SK-N-MC (cell line): ENCODE measurements at regions not wholly inside any gene's neighbourhood (a gene's known extent, or its start where the extent isn't known, plus 50 kb on each side); places are given as distances from the start of the nearest gene placed in this dataset.

ENCODE experiments used
- EZH2 ChIP-seq: fragments of 200-600 bp; sonication (generic); IDR thresholded peaks from one replicate; pipeline ENCODE4 v1.6.1; 2017; ENCODE audit warnings: antibody characterized with exemption
- POLR2AphosphoS5 ChIP-seq: IDR thresholded peaks from 2 replicates; pipeline ENCODE4 v1.6.1; 2012; ENCODE audit warnings: mild to moderate bottlenecking, low read depth, low read length, borderline replicate concordance

GRCh38 chr14:71179066-71179465 is 271.8 kb downstream of the PCNX1 start:
- TF ChIP-seq EZH2 = no peak
- no peak for TF ChIP-seq POLR2AphosphoS5
